HepG2 (cell line): ENCODE measurements at regions not wholly inside any gene's neighbourhood (a gene's known extent, or its start where the extent isn't known, plus 50 kb on each side); places are given as distances from the start of the nearest gene placed in this dataset.
A peak's percentile ranks its signal among the peaks of the same experiment; 100 is the strongest.

Source experiments
- ATAC-seq: fragments of 200-7000 bp; cut with Tn5 transposase; 3 replicates; pipeline ENCODE4 v1.9.1; 2020; ENCODE audit warnings: mild to moderate bottlenecking, moderate library complexity
- BruUV-seq: library from RNA; stranded (reverse); fragments of 400-500 nt; replicated peaks from 2 replicates; lab custom pipeline; 2021; lab: Mats Ljungman, UMichigan
- CTCF ChIA-PET: fragments of 300-600 bp; formaldehyde crosslinking; extraction: SDS; loops from one replicate; lab custom pipeline; 2021; ENCODE audit warnings: low total read pairs, inconsistent platforms, low intra/inter-chr PET ratio; lab: Yijun Ruan, JAX
- POLR2A ChIA-PET: fragments of 350-600 bp; sonication (Branson Sonifier 250); formaldehyde crosslinking; loops from one replicate; lab custom pipeline; 2020; ENCODE audit warnings: antibody characterized with exemption, inconsistent platforms; lab: Yijun Ruan, JAX
- DNase-seq: peaks from one replicate; pipeline ENCODE4 v3.0.0-alpha.2; 2015; ENCODE audit warnings: low spot score
- FAIRE-seq: peaks from 3 replicates; lab custom pipeline; 2011; peaks lifted over from hg19 to GRCh38; lab: Jason Lieb, UNC
- H2AFZ ChIP-seq: one replicate; pipeline ENCODE4 v1.6.1; 2011; ENCODE audit warnings: low read length, inconsistent platforms
- H3K27ac ChIP-seq: fragments of 300-600 bp; 3 replicates; pipeline ENCODE4 v1.8.0; 2011; ENCODE audit warnings: mixed run types, mild to moderate bottlenecking, mixed read lengths, low read length, inconsistent platforms; ENCODE audit not compliant: insufficient read depth; ENCODE audit errors: extremely low read length
- H3K27me3 ChIP-seq, 2 experiments: fragments of 200-600 bp in 1 of 2; 2 replicates in 1 of 2; 3 replicates in 1 of 2; pipeline versions ENCODE4 v1.6.0 to v1.8.0; 2011; ENCODE audit warnings: low read length in 2 of 2, mild to moderate bottlenecking in 2 of 2, moderate library complexity in 2 of 2, inconsistent platforms in 1 of 2; ENCODE audit not compliant: insufficient read depth in 2 of 2, control insufficient read depth in 1 of 2
- H3K36me3 ChIP-seq, 2 experiments: fragments of 200-600 bp in 1 of 2; replicated peaks in 1 of 2; 2 replicates in 1 of 2; 3 replicates in 1 of 2; pipeline versions ENCODE4 v1.5.1 to v1.8.0; 2011; ENCODE audit warnings: low read length in 2 of 2, inconsistent platforms in 1 of 2; ENCODE audit not compliant: insufficient read depth in 2 of 2, control insufficient read depth in 1 of 2
- H3K4me1 ChIP-seq: 2 replicates; pipeline ENCODE4 v1.5.1; 2012; ENCODE audit warnings: low read length, inconsistent platforms; ENCODE audit not compliant: insufficient read depth
- H3K4me2 ChIP-seq: 2 replicates; pipeline ENCODE4 v1.6.0; 2011; ENCODE audit warnings: low read depth, low read length, inconsistent platforms
- H3K4me3 ChIP-seq, 3 experiments: fragments of 200-600 bp in 1 of 3; sonication (generic), shearing (Covaris generic) in 1 of 3; replicated peaks in 1 of 3; 2 replicates each; pipeline ENCODE4 v1.5.1; 2011 to 2016; ENCODE audit warnings: low read length in 3 of 3, inconsistent platforms in 2 of 3, low read depth in 2 of 3, mild to moderate bottlenecking in 2 of 3, control low read depth in 1 of 3, mixed read lengths in 1 of 3; ENCODE audit not compliant: insufficient read depth in 1 of 3
- H3K79me2 ChIP-seq: one replicate; pipeline ENCODE4 v1.6.1; 2011; ENCODE audit warnings: low read length, inconsistent platforms; ENCODE audit not compliant: insufficient read depth
- H3K9ac ChIP-seq: 2 replicates; pipeline ENCODE4 v1.6.0; 2011; ENCODE audit warnings: mild to moderate bottlenecking, low read depth, low read length, inconsistent platforms; ENCODE audit not compliant: insufficient read depth
- H3K9me3 ChIP-seq: 2 replicates; pipeline ENCODE4 v1.5.1; 2012; ENCODE audit warnings: mild to moderate bottlenecking, low read length
- H4K20me1 ChIP-seq: 2 replicates; pipeline ENCODE4 v1.6.0; 2011; ENCODE audit warnings: inconsistent platforms, mild to moderate bottlenecking, low read length, moderate library complexity; ENCODE audit not compliant: insufficient read depth
- HNF4A ChIP-seq: sonication (generic); formaldehyde crosslinking; IDR thresholded peaks from 2 replicates; pipeline ENCODE4 v1.4.0; 2020; ENCODE audit warnings: missing genetic modification reagents
- ONECUT2 ChIP-seq: sonication (generic); formaldehyde crosslinking; IDR thresholded peaks from 2 replicates; pipeline ENCODE4 v1.4.0; 2020; ENCODE audit warnings: missing genetic modification reagents
- ZNF7 ChIP-seq: IDR thresholded peaks from 2 replicates; pipeline ENCODE4 v1.6.1; 2016; ENCODE audit warnings: missing biosample characterization, missing genetic modification reagents
- WGBS: methylation state at CpG from one replicate; pipeline ENCODE4 v1.1.6; 2017; ENCODE audit warnings: low lambda C conversion rate; 5-methylcytosine and 5-hydroxymethylcytosine counted together
- in situ Hi-C: cut with HindIII; loops from 2 replicates; pipeline ENCODE4 v1.10.0; 2017; ENCODE audit warnings: low pct_unique_long_range_greater_than_20kb; ENCODE audit not compliant: extremely low pct_ligation_motif_present
- intact Hi-C: fragments of 100-400 bp; cut with micrococcal nuclease; formaldehyde crosslinking; loops from one replicate; pipeline ENCODE4 v1.10.0; 2022; ENCODE audit not compliant: unreplicated experiment
- TF ChIP-seq, protein P1 (sequence below): sonication (generic); formaldehyde crosslinking; IDR thresholded peaks from 2 replicates; pipeline ENCODE4 v1.5.0; 2020; ENCODE audit warnings: mild to moderate bottlenecking, missing genetic modification reagents, borderline replicate concordance
- TF ChIP-seq, protein P2 (sequence below): sonication (generic); formaldehyde crosslinking; conservative IDR thresholded peaks from 2 replicates; pipeline ENCODE4 v1.8.0; 2022; ENCODE audit warnings: missing genetic modification reagents

DNA sequence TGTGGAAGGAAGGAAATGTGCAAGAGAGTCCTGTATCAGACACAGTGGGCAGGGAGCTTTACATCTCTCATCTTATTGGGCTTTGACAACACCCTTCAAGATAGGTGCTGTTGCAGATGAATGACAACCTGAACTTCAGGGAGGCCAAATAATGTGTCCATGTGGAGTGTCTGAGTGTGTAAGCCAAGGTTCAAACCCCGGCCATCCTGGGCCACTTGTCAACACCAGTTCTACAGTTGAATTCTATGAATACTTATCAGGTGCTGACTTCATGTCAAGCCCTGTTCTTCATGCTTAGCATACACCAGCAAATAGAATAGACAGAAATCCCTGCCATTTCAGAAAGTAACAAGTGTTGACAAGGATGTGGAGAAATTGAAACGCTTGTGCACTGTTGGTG lies 354.4 kb downstream of the KCNRG start:
- DNase-seq: no peak
- BruUV-seq: no TSS peak
- in situ Hi-C loops (no loop called here), intact Hi-C loops (no loop called here)
- peaks cover 2% of the 10 kb centered on the region; the same call in 1 of the 2 replicates for H4K20me1 ChIP-seq
- no peaks in the 10 kb centered on the region for H3K9me3 ChIP-seq
- no peak overlapping the region for H3K9ac ChIP-seq
- no peak for FAIRE-seq
- ChIA-PET CTCF (no interaction called here), POLR2A (no interaction called here)
- no peak for TF ChIP-seq HNF4A (CRISPR knock-in tag)
- TF ChIP-seq ONECUT2 (CRISPR knock-in tag): no peak
- peak; percentile 50; the same call in 1 of the 2 replicates for TF ChIP-seq ZNF7 (CRISPR knock-in tag)
- TF ChIP-seq, protein P1, sequence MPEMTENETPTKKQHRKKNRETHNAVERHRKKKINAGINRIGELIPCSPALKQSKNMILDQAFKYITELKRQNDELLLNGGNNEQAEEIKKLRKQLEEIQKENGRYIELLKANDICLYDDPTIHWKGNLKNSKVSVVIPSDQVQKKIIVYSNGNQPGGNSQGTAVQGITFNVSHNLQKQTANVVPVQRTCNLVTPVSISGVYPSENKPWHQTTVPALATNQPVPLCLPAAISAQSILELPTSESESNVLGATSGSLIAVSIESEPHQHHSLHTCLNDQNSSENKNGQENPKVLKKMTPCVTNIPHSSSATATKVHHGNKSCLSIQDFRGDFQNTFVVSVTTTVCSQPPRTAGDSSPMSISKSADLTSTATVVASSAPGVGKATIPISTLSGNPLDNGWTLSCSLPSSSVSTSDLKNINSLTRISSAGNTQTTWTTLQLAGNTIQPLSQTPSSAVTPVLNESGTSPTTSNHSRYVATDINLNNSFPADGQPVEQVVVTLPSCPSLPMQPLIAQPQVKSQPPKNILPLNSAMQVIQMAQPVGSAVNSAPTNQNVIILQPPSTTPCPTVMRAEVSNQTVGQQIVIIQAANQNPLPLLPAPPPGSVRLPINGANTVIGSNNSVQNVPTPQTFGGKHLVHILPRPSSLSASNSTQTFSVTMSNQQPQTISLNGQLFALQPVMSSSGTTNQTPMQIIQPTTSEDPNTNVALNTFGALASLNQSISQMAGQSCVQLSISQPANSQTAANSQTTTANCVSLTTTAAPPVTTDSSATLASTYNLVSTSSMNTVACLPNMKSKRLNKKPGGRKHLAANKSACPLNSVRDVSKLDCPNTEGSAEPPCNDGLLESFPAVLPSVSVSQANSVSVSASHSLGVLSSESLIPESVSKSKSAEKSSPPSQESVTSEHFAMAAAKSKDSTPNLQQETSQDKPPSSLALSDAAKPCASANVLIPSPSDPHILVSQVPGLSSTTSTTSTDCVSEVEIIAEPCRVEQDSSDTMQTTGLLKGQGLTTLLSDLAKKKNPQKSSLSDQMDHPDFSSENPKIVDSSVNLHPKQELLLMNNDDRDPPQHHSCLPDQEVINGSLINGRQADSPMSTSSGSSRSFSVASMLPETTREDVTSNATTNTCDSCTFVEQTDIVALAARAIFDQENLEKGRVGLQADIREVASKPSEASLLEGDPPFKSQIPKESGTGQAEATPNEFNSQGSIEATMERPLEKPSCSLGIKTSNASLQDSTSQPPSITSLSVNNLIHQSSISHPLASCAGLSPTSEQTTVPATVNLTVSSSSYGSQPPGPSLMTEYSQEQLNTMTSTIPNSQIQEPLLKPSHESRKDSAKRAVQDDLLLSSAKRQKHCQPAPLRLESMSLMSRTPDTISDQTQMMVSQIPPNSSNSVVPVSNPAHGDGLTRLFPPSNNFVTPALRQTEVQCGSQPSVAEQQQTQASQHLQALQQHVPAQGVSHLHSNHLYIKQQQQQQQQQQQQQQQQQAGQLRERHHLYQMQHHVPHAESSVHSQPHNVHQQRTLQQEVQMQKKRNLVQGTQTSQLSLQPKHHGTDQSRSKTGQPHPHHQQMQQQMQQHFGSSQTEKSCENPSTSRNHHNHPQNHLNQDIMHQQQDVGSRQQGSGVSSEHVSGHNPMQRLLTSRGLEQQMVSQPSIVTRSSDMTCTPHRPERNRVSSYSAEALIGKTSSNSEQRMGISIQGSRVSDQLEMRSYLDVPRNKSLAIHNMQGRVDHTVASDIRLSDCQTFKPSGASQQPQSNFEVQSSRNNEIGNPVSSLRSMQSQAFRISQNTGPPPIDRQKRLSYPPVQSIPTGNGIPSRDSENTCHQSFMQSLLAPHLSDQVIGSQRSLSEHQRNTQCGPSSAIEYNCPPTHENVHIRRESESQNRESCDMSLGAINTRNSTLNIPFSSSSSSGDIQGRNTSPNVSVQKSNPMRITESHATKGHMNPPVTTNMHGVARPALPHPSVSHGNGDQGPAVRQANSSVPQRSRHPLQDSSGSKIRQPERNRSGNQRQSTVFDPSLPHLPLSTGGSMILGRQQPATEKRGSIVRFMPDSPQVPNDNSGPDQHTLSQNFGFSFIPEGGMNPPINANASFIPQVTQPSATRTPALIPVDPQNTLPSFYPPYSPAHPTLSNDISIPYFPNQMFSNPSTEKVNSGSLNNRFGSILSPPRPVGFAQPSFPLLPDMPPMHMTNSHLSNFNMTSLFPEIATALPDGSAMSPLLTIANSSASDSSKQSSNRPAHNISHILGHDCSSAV: no peak
- TF ChIP-seq, protein P2, sequence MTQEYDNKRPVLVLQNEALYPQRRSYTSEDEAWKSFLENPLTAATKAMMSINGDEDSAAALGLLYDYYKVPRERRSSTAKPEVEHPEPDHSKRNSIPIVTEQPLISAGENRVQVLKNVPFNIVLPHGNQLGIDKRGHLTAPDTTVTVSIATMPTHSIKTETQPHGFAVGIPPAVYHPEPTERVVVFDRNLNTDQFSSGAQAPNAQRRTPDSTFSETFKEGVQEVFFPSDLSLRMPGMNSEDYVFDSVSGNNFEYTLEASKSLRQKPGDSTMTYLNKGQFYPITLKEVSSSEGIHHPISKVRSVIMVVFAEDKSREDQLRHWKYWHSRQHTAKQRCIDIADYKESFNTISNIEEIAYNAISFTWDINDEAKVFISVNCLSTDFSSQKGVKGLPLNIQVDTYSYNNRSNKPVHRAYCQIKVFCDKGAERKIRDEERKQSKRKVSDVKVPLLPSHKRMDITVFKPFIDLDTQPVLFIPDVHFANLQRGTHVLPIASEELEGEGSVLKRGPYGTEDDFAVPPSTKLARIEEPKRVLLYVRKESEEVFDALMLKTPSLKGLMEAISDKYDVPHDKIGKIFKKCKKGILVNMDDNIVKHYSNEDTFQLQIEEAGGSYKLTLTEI (CRISPR knock-in tag): no peak
- ATAC-seq: no peak
- no peak overlapping the region for H3K27ac ChIP-seq
- no peak overlapping the region for H3K4me3 ChIP-seq
- H2AFZ ChIP-seq: no peak overlapping the region
- H3K4me1 ChIP-seq: peaks cover 22% of the 10 kb centered on the region
- H3K27me3 ChIP-seq: no peaks in the 10 kb centered on the region
- H3K36me3 ChIP-seq: no peaks in the 10 kb centered on the region
- H3K79me2 ChIP-seq: no peaks in the 10 kb centered on the region
- no peak overlapping the region for H3K4me2 ChIP-seq
- 100% methylated on average over 2 of the region's 2 CpGs for WGBS
